ENCODE measurements at regions not wholly inside any gene's neighbourhood (a gene's known extent, or its start where the extent isn't known, plus 50 kb on each side); places are given as distances from the start of the nearest gene placed in this dataset.

DNA sequence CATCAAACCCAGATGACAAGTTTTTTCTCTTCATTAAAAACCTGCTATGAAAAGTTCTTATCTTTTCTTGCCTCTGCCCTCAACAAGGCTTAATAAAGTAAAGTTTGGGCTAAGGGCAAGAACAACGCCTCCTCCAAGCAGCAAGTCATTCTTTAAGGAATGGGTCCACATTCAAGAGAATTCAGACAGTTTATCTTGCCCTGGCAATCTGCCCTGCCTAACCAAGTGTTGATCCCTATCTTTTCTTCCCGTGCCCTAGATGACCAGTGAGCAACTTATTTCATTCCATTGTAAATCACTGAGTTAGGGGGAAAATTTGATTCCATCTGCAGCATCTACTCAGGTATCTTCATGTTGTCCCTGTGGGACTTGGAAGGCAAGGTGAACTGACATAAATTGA is 370.3 kb upstream of the DPPA4 start:
- TF ChIP-seq, protein P1, sequence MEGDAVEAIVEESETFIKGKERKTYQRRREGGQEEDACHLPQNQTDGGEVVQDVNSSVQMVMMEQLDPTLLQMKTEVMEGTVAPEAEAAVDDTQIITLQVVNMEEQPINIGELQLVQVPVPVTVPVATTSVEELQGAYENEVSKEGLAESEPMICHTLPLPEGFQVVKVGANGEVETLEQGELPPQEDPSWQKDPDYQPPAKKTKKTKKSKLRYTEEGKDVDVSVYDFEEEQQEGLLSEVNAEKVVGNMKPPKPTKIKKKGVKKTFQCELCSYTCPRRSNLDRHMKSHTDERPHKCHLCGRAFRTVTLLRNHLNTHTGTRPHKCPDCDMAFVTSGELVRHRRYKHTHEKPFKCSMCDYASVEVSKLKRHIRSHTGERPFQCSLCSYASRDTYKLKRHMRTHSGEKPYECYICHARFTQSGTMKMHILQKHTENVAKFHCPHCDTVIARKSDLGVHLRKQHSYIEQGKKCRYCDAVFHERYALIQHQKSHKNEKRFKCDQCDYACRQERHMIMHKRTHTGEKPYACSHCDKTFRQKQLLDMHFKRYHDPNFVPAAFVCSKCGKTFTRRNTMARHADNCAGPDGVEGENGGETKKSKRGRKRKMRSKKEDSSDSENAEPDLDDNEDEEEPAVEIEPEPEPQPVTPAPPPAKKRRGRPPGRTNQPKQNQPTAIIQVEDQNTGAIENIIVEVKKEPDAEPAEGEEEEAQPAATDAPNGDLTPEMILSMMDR (conservative IDR thresholded peaks at IDR 0.05), result no peak
- no peak for TF ChIP-seq ZFX (IDR thresholded peaks at IDR 0.05)
